ENCODE measurements at regions not wholly inside any gene's neighbourhood (a gene's known extent, or its start where the extent isn't known, plus 50 kb on each side); places are given as distances from the start of the nearest gene placed in this dataset.

DNA sequence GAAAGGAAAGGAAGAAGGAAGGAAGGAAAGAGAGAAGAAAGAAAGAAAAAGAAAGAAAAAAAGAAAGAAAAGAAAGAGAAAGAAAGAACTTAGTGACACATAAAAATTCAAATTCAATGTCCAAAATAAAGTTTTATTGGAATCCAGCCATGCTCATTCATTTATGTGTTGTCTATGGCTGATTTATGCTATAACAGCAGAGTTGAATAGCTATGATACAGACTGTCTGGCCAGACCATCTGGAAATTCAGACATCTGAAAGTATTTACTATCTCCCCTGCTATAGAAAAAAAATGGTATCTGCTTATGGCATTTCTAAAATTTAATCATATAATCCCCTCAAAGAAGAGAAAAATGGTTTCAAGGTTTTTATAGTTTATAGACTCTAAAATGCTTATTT lies 79.4 kb upstream of the RRP15 start:
- TF ChIP-seq, protein P1, sequence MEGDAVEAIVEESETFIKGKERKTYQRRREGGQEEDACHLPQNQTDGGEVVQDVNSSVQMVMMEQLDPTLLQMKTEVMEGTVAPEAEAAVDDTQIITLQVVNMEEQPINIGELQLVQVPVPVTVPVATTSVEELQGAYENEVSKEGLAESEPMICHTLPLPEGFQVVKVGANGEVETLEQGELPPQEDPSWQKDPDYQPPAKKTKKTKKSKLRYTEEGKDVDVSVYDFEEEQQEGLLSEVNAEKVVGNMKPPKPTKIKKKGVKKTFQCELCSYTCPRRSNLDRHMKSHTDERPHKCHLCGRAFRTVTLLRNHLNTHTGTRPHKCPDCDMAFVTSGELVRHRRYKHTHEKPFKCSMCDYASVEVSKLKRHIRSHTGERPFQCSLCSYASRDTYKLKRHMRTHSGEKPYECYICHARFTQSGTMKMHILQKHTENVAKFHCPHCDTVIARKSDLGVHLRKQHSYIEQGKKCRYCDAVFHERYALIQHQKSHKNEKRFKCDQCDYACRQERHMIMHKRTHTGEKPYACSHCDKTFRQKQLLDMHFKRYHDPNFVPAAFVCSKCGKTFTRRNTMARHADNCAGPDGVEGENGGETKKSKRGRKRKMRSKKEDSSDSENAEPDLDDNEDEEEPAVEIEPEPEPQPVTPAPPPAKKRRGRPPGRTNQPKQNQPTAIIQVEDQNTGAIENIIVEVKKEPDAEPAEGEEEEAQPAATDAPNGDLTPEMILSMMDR (IDR thresholded peaks at IDR 0.05; ENCODE audit: poor library complexity) = no peak
- TF ChIP-seq EZH2 (IDR thresholded peaks at IDR 0.05; ENCODE audit: borderline replicate concordance) (no peak), EZH2phosphoT487 (IDR thresholded peaks at IDR 0.05; ENCODE audit: low read depth, severe bottlenecking, unreplicated experiment) (no peak)
